ENCODE measurements at regions not wholly inside any gene's neighbourhood (a gene's known extent, or its start where the extent isn't known, plus 50 kb on each side); places are given as distances from the start of the nearest gene placed in this dataset.

DNA sequence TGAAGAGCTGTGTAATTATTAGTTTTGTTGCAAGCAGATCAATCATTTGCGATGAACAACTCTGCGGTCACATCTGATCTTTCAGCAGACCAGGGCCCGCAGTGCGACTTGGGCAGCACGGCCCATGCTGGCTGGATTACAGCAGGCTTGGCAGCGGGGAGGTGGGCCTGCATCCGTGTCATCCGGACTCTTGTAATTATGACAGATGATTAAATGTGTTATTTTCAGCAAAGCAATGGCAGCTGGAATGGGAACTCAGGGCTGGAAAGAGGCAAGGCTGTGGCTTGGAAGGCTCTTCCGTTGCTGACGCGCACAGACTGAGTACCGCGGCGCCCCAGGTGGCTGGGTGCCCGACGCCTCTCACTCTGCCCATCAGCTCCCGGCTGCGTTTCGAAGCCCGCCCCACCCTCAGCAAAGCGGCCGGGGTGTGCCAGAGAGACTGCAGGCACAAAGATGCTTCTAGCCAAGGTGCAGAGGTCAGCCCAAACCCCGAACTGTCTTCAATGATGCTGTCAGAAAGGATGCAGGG, 397.4 kb upstream of the SALL3 start:
- no peak for FAIRE-seq

DNA sequence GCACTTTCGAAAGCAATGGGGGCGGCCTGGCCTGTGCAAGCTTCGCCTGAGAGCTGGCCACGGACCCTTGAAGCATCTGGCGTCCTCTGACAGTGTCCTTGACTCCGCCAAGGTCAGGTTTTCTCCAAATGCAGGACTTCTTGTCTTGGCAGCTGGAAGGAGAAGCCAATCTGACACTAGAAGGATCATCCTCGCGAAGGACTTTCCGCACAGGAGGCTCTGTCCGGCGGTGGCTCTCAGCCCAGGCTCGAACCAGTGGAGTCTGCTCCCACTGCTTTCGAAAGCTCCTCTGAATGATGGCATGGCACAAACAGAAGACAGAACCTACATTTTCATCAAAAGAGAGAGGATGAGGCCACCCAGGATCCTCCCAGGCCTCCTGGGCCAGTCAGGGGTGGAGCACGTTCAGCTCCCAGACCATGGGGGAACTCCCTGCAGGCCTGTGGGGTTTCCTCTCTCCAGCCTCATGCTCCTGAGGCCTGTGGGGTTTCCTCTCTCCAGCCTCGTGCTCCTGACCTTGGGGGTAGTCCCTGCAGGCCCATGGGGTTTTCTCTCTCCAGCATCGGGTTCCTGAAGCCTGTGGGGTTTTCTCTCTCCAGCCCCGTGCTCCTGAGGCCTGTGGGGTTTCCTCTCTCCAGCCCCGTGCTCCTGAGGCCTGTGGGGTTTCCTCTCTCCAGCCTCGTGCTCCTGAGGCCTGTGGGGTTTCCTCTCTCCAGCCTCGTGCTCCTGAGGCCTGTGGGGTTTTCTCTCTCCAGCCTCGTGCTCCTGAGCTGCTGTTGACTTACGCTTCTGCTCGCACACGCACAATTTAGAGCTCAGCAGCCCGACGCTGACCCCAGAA, 396.5 kb upstream of the SALL3 start:
- Histone ChIP-seq H3K9me1 (ENCODE audit: control insufficient read depth, extremely low read depth, insufficient read depth, low read length) (no peaks in the 10 kb centered on the region), H3K36me3 (ENCODE audit: control insufficient read depth in 2 of 2, extremely low read depth in 1 of 2, insufficient read depth in 2 of 2, low read length in 2 of 2) (no peaks in the 10 kb centered on the region), H3K9me3 (ENCODE audit: control insufficient read depth, low read depth, low read length) (peaks cover 7% of the 10 kb centered on the region), H3K27me3 (ENCODE audit: control insufficient read depth, extremely low read depth, insufficient read depth, low read length) (no peaks in the 10 kb centered on the region), H3K4me3 (ENCODE audit: control insufficient read depth in 2 of 3, extremely low read depth in 1 of 3, insufficient read depth in 2 of 3, low read depth in 1 of 3, low read length in 3 of 3) (no peak overlapping the region), H4K20me1 (ENCODE audit: control insufficient read depth, extremely low read depth, insufficient read depth, low read length) (no peaks in the 10 kb centered on the region), H2AFZ (ENCODE audit: control insufficient read depth, low read length) (no peak overlapping the region), H3K9ac (ENCODE audit: control insufficient read depth, extremely low read depth, insufficient read depth, low read length) (no peak overlapping the region), H3K4me1 (ENCODE audit: control insufficient read depth, extremely low read depth, insufficient read depth, low read length) (no peaks in the 10 kb centered on the region), H3K27ac (ENCODE audit: control insufficient read depth, insufficient read depth, low read length) (no peak overlapping the region), H3K79me2 (ENCODE audit: control insufficient read depth, insufficient read depth, low read length) (no peaks in the 10 kb centered on the region), H3K4me2 (ENCODE audit: control insufficient read depth, extremely low read depth, insufficient read depth, low read depth, low read length) (no peak overlapping the region)
- FAIRE-seq, result no peak
- TF ChIP-seq, protein P1, sequence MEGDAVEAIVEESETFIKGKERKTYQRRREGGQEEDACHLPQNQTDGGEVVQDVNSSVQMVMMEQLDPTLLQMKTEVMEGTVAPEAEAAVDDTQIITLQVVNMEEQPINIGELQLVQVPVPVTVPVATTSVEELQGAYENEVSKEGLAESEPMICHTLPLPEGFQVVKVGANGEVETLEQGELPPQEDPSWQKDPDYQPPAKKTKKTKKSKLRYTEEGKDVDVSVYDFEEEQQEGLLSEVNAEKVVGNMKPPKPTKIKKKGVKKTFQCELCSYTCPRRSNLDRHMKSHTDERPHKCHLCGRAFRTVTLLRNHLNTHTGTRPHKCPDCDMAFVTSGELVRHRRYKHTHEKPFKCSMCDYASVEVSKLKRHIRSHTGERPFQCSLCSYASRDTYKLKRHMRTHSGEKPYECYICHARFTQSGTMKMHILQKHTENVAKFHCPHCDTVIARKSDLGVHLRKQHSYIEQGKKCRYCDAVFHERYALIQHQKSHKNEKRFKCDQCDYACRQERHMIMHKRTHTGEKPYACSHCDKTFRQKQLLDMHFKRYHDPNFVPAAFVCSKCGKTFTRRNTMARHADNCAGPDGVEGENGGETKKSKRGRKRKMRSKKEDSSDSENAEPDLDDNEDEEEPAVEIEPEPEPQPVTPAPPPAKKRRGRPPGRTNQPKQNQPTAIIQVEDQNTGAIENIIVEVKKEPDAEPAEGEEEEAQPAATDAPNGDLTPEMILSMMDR (optimal IDR thresholded peaks at IDR 0.05 in 1 of 3, IDR thresholded peaks at IDR 0.05 in 1 of 3, conservative IDR thresholded peaks at IDR 0.05 in 1 of 3; ENCODE audit: extremely low read depth in 1 of 3, insufficient read depth in 2 of 3, low read length in 3 of 3), result no peak
- no peak for TF ChIP-seq EZH2 (IDR thresholded peaks at IDR 0.05; ENCODE audit: low read length)
- dilution Hi-C loops (cut with MboI; ENCODE audit: extremely low pct_ligation_motif_present, low sequenced_read_pairs), result no loop called here
- no peak for DNase-seq (ENCODE audit: low read depth, low spot score)

More for the DNA sequence above, 397.4 kb upstream of the SALL3 start:
- no peaks in the 10 kb centered on the region for H3K36me3 ChIP-seq (ENCODE audit: control insufficient read depth in 2 of 2, extremely low read depth in 1 of 2, insufficient read depth in 2 of 2, low read length in 2 of 2)
- dilution Hi-C loops (cut with MboI; ENCODE audit: extremely low pct_ligation_motif_present, low sequenced_read_pairs), result no loop called here
- no peaks in the 10 kb centered on the region for H4K20me1 ChIP-seq (ENCODE audit: control insufficient read depth, extremely low read depth, insufficient read depth, low read length)
- H3K27ac ChIP-seq (ENCODE audit: control insufficient read depth, insufficient read depth, low read length), result no peak overlapping the region
- no peak overlapping the region for H3K4me2 ChIP-seq (ENCODE audit: control insufficient read depth, extremely low read depth, insufficient read depth, low read depth, low read length)
- TF ChIP-seq, protein P1 (optimal IDR thresholded peaks at IDR 0.05 in 1 of 3, IDR thresholded peaks at IDR 0.05 in 1 of 3, conservative IDR thresholded peaks at IDR 0.05 in 1 of 3; ENCODE audit: extremely low read depth in 1 of 3, insufficient read depth in 2 of 3, low read length in 3 of 3), result no peak
- no peak for TF ChIP-seq EZH2 (IDR thresholded peaks at IDR 0.05; ENCODE audit: low read length)
- H3K9me1 ChIP-seq (ENCODE audit: control insufficient read depth, extremely low read depth, insufficient read depth, low read length), result no peaks in the 10 kb centered on the region
- H3K9ac ChIP-seq (ENCODE audit: control insufficient read depth, extremely low read depth, insufficient read depth, low read length), result no peak overlapping the region
- no peaks in the 10 kb centered on the region for H3K79me2 ChIP-seq (ENCODE audit: control insufficient read depth, insufficient read depth, low read length)
- H3K4me1 ChIP-seq (ENCODE audit: control insufficient read depth, extremely low read depth, insufficient read depth, low read length), result no peaks in the 10 kb centered on the region
- no peak overlapping the region for H3K4me3 ChIP-seq (ENCODE audit: control insufficient read depth in 2 of 3, extremely low read depth in 1 of 3, insufficient read depth in 2 of 3, low read depth in 1 of 3, low read length in 3 of 3)
- no peak overlapping the region for H2AFZ ChIP-seq (ENCODE audit: control insufficient read depth, low read length)
- no peak for DNase-seq (ENCODE audit: low read depth, low spot score)
- H3K27me3 ChIP-seq (ENCODE audit: control insufficient read depth, extremely low read depth, insufficient read depth, low read length), result no peaks in the 10 kb centered on the region
- peaks cover 5% of the 10 kb centered on the region for H3K9me3 ChIP-seq (ENCODE audit: control insufficient read depth, low read depth, low read length)

Measured in keratinocyte (primary cell).